ENCODE measurements at regions not wholly inside any gene's neighbourhood (a gene's known extent, or its start where the extent isn't known, plus 50 kb on each side); places are given as distances from the start of the nearest gene placed in this dataset.

- Histone ChIP-seq H3K9me2 (replicated peaks; ENCODE audit: insufficient read depth, low read length) (no peaks in the 10 kb centered on the region), H3K79me2 (ENCODE audit: low read length) (no peaks in the 10 kb centered on the region), H3K27me3 (replicated peaks; ENCODE audit: insufficient read depth, low read length) (no peaks in the 10 kb centered on the region), H3K27ac (ENCODE audit: low read length) (no peak overlapping the region), H3K36me3 (replicated peaks; ENCODE audit: insufficient read depth, low read length) (no peaks in the 10 kb centered on the region), H2AFZ (ENCODE audit: low read length) (no peak overlapping the region), H3K4me1 (ENCODE audit: low read length) (no peaks in the 10 kb centered on the region), H3K4me2 (ENCODE audit: low read depth, low read length) (no peak overlapping the region), H3K4me3 (ENCODE audit: low read length) (no peak overlapping the region), H3K9me3 (replicated peaks; ENCODE audit: insufficient read depth, low read length) (no peaks in the 10 kb centered on the region), H3F3A (ENCODE audit: insufficient read depth, low read length) (no peaks in the 10 kb centered on the region), H3K9ac (ENCODE audit: low read length) (no peak overlapping the region), H4K20me1 (ENCODE audit: insufficient read depth, low read length) (no peaks in the 10 kb centered on the region)
- DNase-seq, result no peak
- TF ChIP-seq EZH2phosphoT487 (IDR thresholded peaks at IDR 0.05; ENCODE audit: low read length) (no peak), EZH2 (optimal IDR thresholded peaks at IDR 0.05; ENCODE audit: low read depth, low read length) (no peak), CTCF (IDR thresholded peaks at IDR 0.05; ENCODE audit: low read length) (no peak)
These were observed 145.4 kb upstream of the MPDZ start for GRCh38 chr9:13424872-13425271.

- H3K9ac ChIP-seq (ENCODE audit: low read length), result no peak overlapping the region
These were observed 144.7 kb upstream of the MPDZ start for GRCh38 chr9:13424204-13424603.

GRCh38 chr9:13414349-13414748, 134.9 kb upstream of the MPDZ start:
- H3K9me3 ChIP-seq (replicated peaks; ENCODE audit: insufficient read depth, low read length), result no peaks in the 10 kb centered on the region
- no peaks in the 10 kb centered on the region for H3K4me1 ChIP-seq (ENCODE audit: low read length)
- H3K4me2 ChIP-seq (ENCODE audit: low read depth, low read length), result no peak overlapping the region
- no peaks in the 10 kb centered on the region for H4K20me1 ChIP-seq (ENCODE audit: insufficient read depth, low read length)
- no peaks in the 10 kb centered on the region for H3K36me3 ChIP-seq (replicated peaks; ENCODE audit: insufficient read depth, low read length)
- H3K79me2 ChIP-seq (ENCODE audit: low read length), result no peaks in the 10 kb centered on the region
- no peak overlapping the region for H3K27ac ChIP-seq (ENCODE audit: low read length)
- H3K9me2 ChIP-seq (replicated peaks; ENCODE audit: insufficient read depth, low read length), result no peaks in the 10 kb centered on the region
- no peaks in the 10 kb centered on the region for H3K27me3 ChIP-seq (replicated peaks; ENCODE audit: insufficient read depth, low read length)
- DNase-seq, result no peak
- no peak overlapping the region for H2AFZ ChIP-seq (ENCODE audit: low read length)
- no peaks in the 10 kb centered on the region for H3F3A ChIP-seq (ENCODE audit: insufficient read depth, low read length)
- no peak overlapping the region for H3K4me3 ChIP-seq (ENCODE audit: low read length)
- TF ChIP-seq CTCF (IDR thresholded peaks at IDR 0.05; ENCODE audit: low read length) (no peak), EZH2 (optimal IDR thresholded peaks at IDR 0.05; ENCODE audit: low read depth, low read length) (no peak), EZH2phosphoT487 (IDR thresholded peaks at IDR 0.05; ENCODE audit: low read length) (no peak)
- no peak overlapping the region for H3K9ac ChIP-seq (ENCODE audit: low read length)

More at GRCh38 chr9:13424204-13424603, 144.7 kb upstream of the MPDZ start:
- no peaks in the 10 kb centered on the region for H3K36me3 ChIP-seq (replicated peaks; ENCODE audit: insufficient read depth, low read length)
- DNase-seq, result no peak
- H3K9me2 ChIP-seq (replicated peaks; ENCODE audit: insufficient read depth, low read length), result no peaks in the 10 kb centered on the region
- no peak overlapping the region for H3K4me2 ChIP-seq (ENCODE audit: low read depth, low read length)
- no peaks in the 10 kb centered on the region for H4K20me1 ChIP-seq (ENCODE audit: insufficient read depth, low read length)
- H3K79me2 ChIP-seq (ENCODE audit: low read length), result no peaks in the 10 kb centered on the region
- no peak overlapping the region for H3K4me3 ChIP-seq (ENCODE audit: low read length)
- H2AFZ ChIP-seq (ENCODE audit: low read length), result no peak overlapping the region
- no peak for TF ChIP-seq CTCF (IDR thresholded peaks at IDR 0.05; ENCODE audit: low read length)
- no peak for TF ChIP-seq EZH2phosphoT487 (IDR thresholded peaks at IDR 0.05; ENCODE audit: low read length)
- no peak for TF ChIP-seq EZH2 (optimal IDR thresholded peaks at IDR 0.05; ENCODE audit: low read depth, low read length)
- no peaks in the 10 kb centered on the region for H3K4me1 ChIP-seq (ENCODE audit: low read length)
- no peaks in the 10 kb centered on the region for H3K27me3 ChIP-seq (replicated peaks; ENCODE audit: insufficient read depth, low read length)
- H3F3A ChIP-seq (ENCODE audit: insufficient read depth, low read length), result no peaks in the 10 kb centered on the region
- H3K27ac ChIP-seq (ENCODE audit: low read length), result no peak overlapping the region
- H3K9me3 ChIP-seq (replicated peaks; ENCODE audit: insufficient read depth, low read length), result no peaks in the 10 kb centered on the region
